Cardiac fibroblast (primary cell): ENCODE measurements at regions not wholly inside any gene's neighbourhood (a gene's known extent, or its start where the extent isn't known, plus 50 kb on each side); places are given as distances from the start of the nearest gene placed in this dataset.

Source experiments
- DNase-seq, 2 donors: peaks; one replicate each; pipeline versions ENCODE4 v3.0.0 to v3.0.0-alpha.2; 2010; ENCODE audit warnings: low read depth in 2 of 2
- H3K4me3 ChIP-seq, 2 donors: replicated peaks in 1 of 2; 1 replicate in 1 of 2; 2 replicates in 1 of 2; pipeline ENCODE4 v1.5.1; 2011; ENCODE audit warnings: low read depth in 2 of 2, low read length in 2 of 2, mild to moderate bottlenecking in 2 of 2, moderate library complexity in 1 of 2
- CTCF ChIP-seq: IDR thresholded peaks from one replicate; pipeline ENCODE4 v1.5.1; 2011; ENCODE audit warnings: low read depth, mild to moderate bottlenecking, low read length, inconsistent platforms

DNA sequence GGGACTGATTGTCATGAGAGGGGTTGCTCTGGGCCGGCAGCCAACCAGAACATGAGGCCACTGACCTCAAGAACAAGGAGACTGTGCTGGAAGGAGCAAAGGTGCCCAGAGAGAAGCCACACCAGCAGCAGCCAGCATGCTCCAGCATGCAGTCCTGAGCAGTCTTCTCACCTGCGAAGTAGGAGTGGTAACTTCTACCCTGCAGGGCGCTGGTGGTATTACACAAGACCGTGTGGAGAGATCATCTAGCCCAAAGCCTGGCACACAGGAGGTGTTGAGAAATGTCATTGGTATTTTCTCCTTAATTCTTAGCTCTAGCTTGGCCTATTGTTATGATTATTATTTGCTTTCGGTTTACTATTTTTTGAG lies 132.7 kb downstream of the TSN start:
- no peak for DNase-seq
- no peak overlapping the region for H3K4me3 ChIP-seq
- peak; percentile 47 for TF ChIP-seq CTCF

DNA sequence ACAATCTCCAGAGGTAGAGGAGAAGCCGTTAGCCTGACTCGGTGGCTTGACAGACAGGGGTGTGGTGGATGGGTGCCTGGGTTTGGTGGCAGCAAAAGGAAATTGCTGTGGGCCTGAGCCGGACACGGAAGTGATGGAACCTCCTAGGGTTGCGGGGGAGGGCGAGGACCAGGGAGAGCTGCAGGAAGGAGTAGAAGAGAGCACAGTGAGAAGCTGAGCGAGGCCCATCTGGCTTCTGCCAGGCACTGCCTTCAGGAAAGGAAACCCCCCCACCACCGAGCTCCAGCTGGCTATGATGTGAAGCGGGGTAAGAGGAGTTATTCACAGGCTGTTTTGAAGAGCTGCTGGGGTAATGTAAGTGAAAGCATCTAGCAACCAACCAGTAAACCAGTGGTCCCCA lies 134.6 kb downstream of the TSN start:
- no peak for TF ChIP-seq CTCF
- no peak for DNase-seq
- no peak overlapping the region for H3K4me3 ChIP-seq

GRCh38 chr2:121895723-121896571 lies 140.5 kb downstream of the TSN start:
- TF ChIP-seq CTCF = no peak
- DNase-seq = no peak
- no peak overlapping the region for H3K4me3 ChIP-seq

GRCh38 chr2:121897335-121897970 lies 142.0 kb downstream of the TSN start:
- peak; percentile 70 for TF ChIP-seq CTCF
- peak; percentile 59 to 77 for DNase-seq
- no peak overlapping the region for H3K4me3 ChIP-seq

DNA sequence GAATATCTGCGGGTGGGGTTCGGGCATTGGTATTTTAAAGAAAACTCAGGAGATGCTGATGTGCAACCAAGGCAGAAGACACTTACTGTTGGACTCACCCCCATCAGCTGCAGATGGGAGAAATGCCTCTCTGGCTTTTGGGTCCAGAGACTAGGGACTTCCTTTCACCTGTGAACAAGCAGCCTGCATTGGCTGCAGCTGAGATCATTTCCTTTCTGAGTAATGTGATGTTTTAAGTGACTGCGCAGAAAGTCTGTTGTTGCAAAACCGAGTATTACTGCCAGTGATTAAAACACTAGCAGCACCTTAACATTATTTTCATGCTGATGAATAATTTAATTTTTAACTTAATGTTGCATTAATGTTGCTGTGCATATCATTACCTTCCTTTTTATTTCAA lies 143.0 kb downstream of the TSN start:
- no peak for TF ChIP-seq CTCF
- DNase-seq = peak; percentile 66 to 93

DNA sequence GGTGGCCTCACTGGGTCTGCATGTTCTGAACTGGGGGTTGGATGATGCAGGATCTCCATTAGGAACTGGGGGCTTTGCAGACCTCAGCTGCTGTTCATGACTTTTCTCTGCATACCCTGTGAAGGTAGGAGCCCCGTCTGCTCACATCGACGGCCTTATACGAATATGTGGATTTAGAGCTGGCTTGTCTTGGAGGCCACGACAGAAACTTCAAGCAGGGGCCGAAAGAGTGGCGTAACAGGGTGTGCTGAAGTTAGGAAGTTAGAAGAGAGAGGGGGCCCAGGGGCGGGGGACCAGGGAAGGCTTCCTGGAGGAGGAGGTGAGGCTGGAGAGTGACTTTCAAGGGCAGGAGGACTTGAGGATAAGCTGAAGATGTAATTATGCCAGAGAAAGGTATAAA lies 144.9 kb downstream of the TSN start:
- DNase-seq = no peak
- H3K4me3 ChIP-seq = no peak overlapping the region
- TF ChIP-seq CTCF = no peak

More for the DNA sequence above, 143.0 kb downstream of the TSN start:
- no peak overlapping the region for H3K4me3 ChIP-seq
